PC-9 (cell line): ENCODE measurements at regions not wholly inside any gene's neighbourhood (a gene's known extent, or its start where the extent isn't known, plus 50 kb on each side); places are given as distances from the start of the nearest gene placed in this dataset.

ENCODE experiments used
- EZH2 ChIP-seq: fragments of 200-600 bp; sonication (generic); IDR thresholded peaks from 2 replicates; pipeline ENCODE4 v1.8.0; 2017; ENCODE audit warnings: antibody characterized with exemption, low read depth
- TF ChIP-seq, protein P1 (sequence below): fragments of 200-600 bp; sonication (generic); conservative IDR thresholded peaks from 2 replicates; pipeline ENCODE4 v1.6.1; 2017; ENCODE audit warnings: mixed run types, antibody characterized with exemption, mild to moderate bottlenecking, moderate library complexity

- TF ChIP-seq, protein P1, sequence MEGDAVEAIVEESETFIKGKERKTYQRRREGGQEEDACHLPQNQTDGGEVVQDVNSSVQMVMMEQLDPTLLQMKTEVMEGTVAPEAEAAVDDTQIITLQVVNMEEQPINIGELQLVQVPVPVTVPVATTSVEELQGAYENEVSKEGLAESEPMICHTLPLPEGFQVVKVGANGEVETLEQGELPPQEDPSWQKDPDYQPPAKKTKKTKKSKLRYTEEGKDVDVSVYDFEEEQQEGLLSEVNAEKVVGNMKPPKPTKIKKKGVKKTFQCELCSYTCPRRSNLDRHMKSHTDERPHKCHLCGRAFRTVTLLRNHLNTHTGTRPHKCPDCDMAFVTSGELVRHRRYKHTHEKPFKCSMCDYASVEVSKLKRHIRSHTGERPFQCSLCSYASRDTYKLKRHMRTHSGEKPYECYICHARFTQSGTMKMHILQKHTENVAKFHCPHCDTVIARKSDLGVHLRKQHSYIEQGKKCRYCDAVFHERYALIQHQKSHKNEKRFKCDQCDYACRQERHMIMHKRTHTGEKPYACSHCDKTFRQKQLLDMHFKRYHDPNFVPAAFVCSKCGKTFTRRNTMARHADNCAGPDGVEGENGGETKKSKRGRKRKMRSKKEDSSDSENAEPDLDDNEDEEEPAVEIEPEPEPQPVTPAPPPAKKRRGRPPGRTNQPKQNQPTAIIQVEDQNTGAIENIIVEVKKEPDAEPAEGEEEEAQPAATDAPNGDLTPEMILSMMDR, result no peak
- TF ChIP-seq EZH2, result no peak
Measured at GRCh38 chr4:20428436-20429160, 176.9 kb downstream of the SLIT2 start.
